ENCODE measurements at regions not wholly inside any gene's neighbourhood (a gene's known extent, or its start where the extent isn't known, plus 50 kb on each side); places are given as distances from the start of the nearest gene placed in this dataset.

GRCh38 chr2:107402330-107402729 lies 424.4 kb upstream of the RGPD4 start (continued):
- TF ChIP-seq PREB (CRISPR knock-in tag; IDR thresholded peaks at IDR 0.05; ENCODE audit: borderline replicate concordance), result no peak
- TF ChIP-seq E2F5 (CRISPR knock-in tag; IDR thresholded peaks at IDR 0.05), result no peak
- TF ChIP-seq PRRX2 (CRISPR knock-in tag; IDR thresholded peaks at IDR 0.05), result no peak
- TF ChIP-seq FOXK1 (CRISPR knock-in tag; IDR thresholded peaks at IDR 0.05), result no peak
- no peak for TF ChIP-seq GABPB1 (CRISPR knock-in tag; IDR thresholded peaks at IDR 0.05)
- no peak for TF ChIP-seq ZSCAN18 (CRISPR knock-in tag; IDR thresholded peaks at IDR 0.05)

- H3K27ac Mint-ChIP-seq, result no peak overlapping the region
- CTCF ChIA-PET, result no interaction called here
- no peaks in the 10 kb centered on the region for H3K27me3 Mint-ChIP-seq (ENCODE audit: low read depth)
- H3K4me3 Mint-ChIP-seq, result no peak overlapping the region
- H3K9me3 Mint-ChIP-seq, result no peaks in the 10 kb centered on the region
- ATAC-seq (no peak), DNase-seq (ENCODE audit: low spot score) (no peak)
- POLR2A ChIA-PET, result no interaction called here
- no peaks in the 10 kb centered on the region for H3K36me3 Mint-ChIP-seq
- 0 out of 2 replicates have a peak, but pooled peaks cover 3% of the 10 kb centered on the region for H3K4me1 Mint-ChIP-seq
- TF ChIP-seq ZNF219 (CRISPR knock-in tag; IDR thresholded peaks at IDR 0.05; ENCODE audit: borderline replicate concordance) (no peak), HMGXB4 (CRISPR knock-in tag; IDR thresholded peaks at IDR 0.05) (no peak), ELF4 (CRISPR knock-in tag; IDR thresholded peaks at IDR 0.05; ENCODE audit: low read depth) (no peak), MXD4 (CRISPR knock-in tag; IDR thresholded peaks at IDR 0.05; ENCODE audit: borderline replicate concordance) (no peak), ZNF121 (CRISPR knock-in tag; IDR thresholded peaks at IDR 0.05) (no peak), ARID4B (CRISPR knock-in tag; IDR thresholded peaks at IDR 0.05; ENCODE audit: borderline replicate concordance) (no peak)
- TF ChIP-seq, protein P1, sequence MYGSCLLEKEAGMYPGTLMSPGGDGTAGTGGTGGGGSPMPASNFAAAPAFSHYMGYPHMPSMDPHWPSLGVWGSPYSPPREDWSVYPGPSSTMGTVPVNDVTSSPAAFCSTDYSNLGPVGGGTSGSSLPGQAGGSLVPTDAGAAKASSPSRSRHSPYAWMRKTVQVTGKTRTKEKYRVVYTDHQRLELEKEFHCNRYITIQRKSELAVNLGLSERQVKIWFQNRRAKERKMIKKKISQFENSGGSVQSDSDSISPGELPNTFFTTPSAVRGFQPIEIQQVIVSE (CRISPR knock-in tag; IDR thresholded peaks at IDR 0.05; ENCODE audit: borderline replicate concordance), result no peak
These were observed 421.4 kb upstream of the RGPD4 start for GRCh38 chr2:107405261-107405660.

GRCh38 chr2:107407017-107407416 lies 419.7 kb upstream of the RGPD4 start:
- Mint-ChIP-seq H3K4me1 (0 out of 2 replicates have a peak, but pooled peaks cover 3% of the 10 kb centered on the region), H3K36me3 (no peaks in the 10 kb centered on the region)
- CTCF ChIA-PET, result no interaction called here
- TF ChIP-seq PRDM15 (CRISPR knock-in tag; IDR thresholded peaks at IDR 0.05), result no peak
- TF ChIP-seq CREM (CRISPR knock-in tag; IDR thresholded peaks at IDR 0.05), result no peak
- TF ChIP-seq GTF2I (CRISPR knock-in tag; conservative IDR thresholded peaks at IDR 0.05), result no peak
- no peak for TF ChIP-seq NFATC4 (CRISPR knock-in tag; IDR thresholded peaks at IDR 0.05)
- TF ChIP-seq, protein P2, sequence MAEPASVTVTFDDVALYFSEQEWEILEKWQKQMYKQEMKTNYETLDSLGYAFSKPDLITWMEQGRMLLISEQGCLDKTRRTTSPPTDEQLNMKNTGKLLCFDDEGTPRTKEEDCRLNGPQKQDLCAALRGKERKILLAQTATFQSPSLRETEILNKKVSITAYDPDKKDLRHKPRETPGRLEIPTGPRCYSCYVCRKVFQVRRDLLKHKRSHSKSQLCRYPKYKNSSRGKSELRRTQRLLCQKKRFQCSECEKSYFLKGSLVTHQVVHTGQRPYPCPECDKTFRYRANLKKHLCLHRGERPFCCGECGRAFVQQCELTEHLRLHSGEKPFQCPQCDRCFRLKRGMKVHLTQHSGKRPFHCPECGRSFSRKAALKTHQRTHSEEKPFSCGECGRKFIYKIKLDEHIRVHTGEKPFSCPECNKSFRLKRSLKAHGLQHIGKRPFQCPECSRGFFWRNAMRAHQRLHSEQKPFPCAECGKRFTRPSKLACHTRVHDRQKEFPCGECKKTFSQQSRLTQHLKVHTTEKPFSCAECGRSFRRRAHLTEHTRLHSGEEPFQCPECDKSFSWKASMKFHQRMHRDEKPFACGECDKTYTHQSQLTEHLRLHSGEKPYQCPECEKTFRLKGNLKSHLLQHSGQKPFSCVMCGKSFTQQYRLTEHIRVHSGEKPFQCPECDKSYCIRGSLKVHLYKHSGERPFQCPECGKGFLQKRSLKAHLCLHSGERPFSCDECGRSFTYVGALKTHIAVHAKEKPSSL (CRISPR knock-in tag; conservative IDR thresholded peaks at IDR 0.05), result no peak

More at GRCh38 chr2:107407017-107407416, 419.7 kb upstream of the RGPD4 start:
- Mint-ChIP-seq H3K4me3 (no peak overlapping the region), H3K27me3 (ENCODE audit: low read depth) (no peaks in the 10 kb centered on the region), H3K9me3 (peaks cover 4% of the 10 kb centered on the region; the same call in 1 of the 2 replicates), H3K27ac (no peak overlapping the region)
- DNase-seq (ENCODE audit: low spot score) (no peak), ATAC-seq (no peak)
- POLR2A ChIA-PET, result no interaction called here
